ENCODE measurements at regions not wholly inside any gene's neighbourhood (a gene's known extent, or its start where the extent isn't known, plus 50 kb on each side); places are given as distances from the start of the nearest gene placed in this dataset.

GRCh38 chr4:97215409-97215941 lies 927.8 kb downstream of the STPG2 start:
- TF ChIP-seq CTCF (IDR thresholded peaks at IDR 0.05) (no peak), SIN3A (IDR thresholded peaks at IDR 0.05; ENCODE audit: borderline replicate concordance, insufficient read depth, low read depth, low read length) (no peak), REST (IDR thresholded peaks at IDR 0.05; ENCODE audit: insufficient read depth in 1 of 2, low read depth in 2 of 2, low read length in 1 of 2) (no peak)

All from Panc1 (cell line).